ENCODE measurements at regions not wholly inside any gene's neighbourhood (a gene's known extent, or its start where the extent isn't known, plus 50 kb on each side); places are given as distances from the start of the nearest gene placed in this dataset.
"Not testable (repeated sequence)": the region's sequence is repeated elsewhere in the genome, so short reads cannot be mapped to it uniquely, and the experiment has no call there.

- no peak for TF ChIP-seq JUND (IDR thresholded peaks at IDR 0.05; ENCODE audit: low read depth)
- DNase-seq (ENCODE audit: low read depth in 1 of 2, low spot score in 1 of 2): no peak
- in situ Hi-C loops (cut with HindIII; ENCODE audit: low pct_unique_long_range_greater_than_20kb, low sequenced_read_pairs): no loop called here
These were observed 215.9 kb downstream of the TOMM20 start for GRCh38 chr1:234912548-234913277.

GRCh38 chr1:234911787-234912186, 216.8 kb downstream of the TOMM20 start:
- no peak for DNase-seq (ENCODE audit: low read depth in 1 of 2, low spot score in 1 of 2)
- in situ Hi-C loops (cut with HindIII; ENCODE audit: low pct_unique_long_range_greater_than_20kb, low sequenced_read_pairs): no loop called here
- no peak for TF ChIP-seq JUND (IDR thresholded peaks at IDR 0.05; ENCODE audit: low read depth)

- in situ Hi-C loops (cut with HindIII; ENCODE audit: low pct_unique_long_range_greater_than_20kb, low sequenced_read_pairs); DNase-seq (ENCODE audit: low read depth in 1 of 2, low spot score in 1 of 2): not testable (repeated sequence)
These were observed 217.5 kb downstream of the TOMM20 start for GRCh38 chr1:234911136-234911535.

GRCh38 chr1:234909851-234910250, 218.8 kb downstream of the TOMM20 start:
- in situ Hi-C loops (cut with HindIII; ENCODE audit: low pct_unique_long_range_greater_than_20kb, low sequenced_read_pairs): no loop called here
- DNase-seq (ENCODE audit: low read depth in 1 of 2, low spot score in 1 of 2): no peak
- TF ChIP-seq JUND (IDR thresholded peaks at IDR 0.05; ENCODE audit: low read depth): no peak

GRCh38 chr1:234909307-234909810, 219.3 kb downstream of the TOMM20 start:
- no peak for TF ChIP-seq JUND (IDR thresholded peaks at IDR 0.05; ENCODE audit: low read depth)
- no peak for DNase-seq (ENCODE audit: low read depth in 1 of 2, low spot score in 1 of 2)
- in situ Hi-C loops (cut with HindIII; ENCODE audit: low pct_unique_long_range_greater_than_20kb, low sequenced_read_pairs): no loop called here

- no peak for TF ChIP-seq JUND (IDR thresholded peaks at IDR 0.05; ENCODE audit: low read depth)
- DNase-seq (ENCODE audit: low read depth in 1 of 2, low spot score in 1 of 2): no peak
- in situ Hi-C loops (cut with HindIII; ENCODE audit: low pct_unique_long_range_greater_than_20kb, low sequenced_read_pairs): no loop called here
These were observed 220.1 kb downstream of the TOMM20 start for GRCh38 chr1:234908571-234908970.

- TF ChIP-seq JUND (IDR thresholded peaks at IDR 0.05; ENCODE audit: low read depth): no peak
- in situ Hi-C loops (cut with HindIII; ENCODE audit: low pct_unique_long_range_greater_than_20kb, low sequenced_read_pairs): no loop called here
- DNase-seq (ENCODE audit: low read depth in 1 of 2, low spot score in 1 of 2): no peak
These were observed 220.7 kb downstream of the TOMM20 start for GRCh38 chr1:234907940-234908405.

GRCh38 chr1:234907208-234907939, 221.3 kb downstream of the TOMM20 start:
- TF ChIP-seq JUND (IDR thresholded peaks at IDR 0.05; ENCODE audit: low read depth): no peak
- in situ Hi-C loops (cut with HindIII; ENCODE audit: low pct_unique_long_range_greater_than_20kb, low sequenced_read_pairs): no loop called here
- no peak for DNase-seq (ENCODE audit: low read depth in 1 of 2, low spot score in 1 of 2)

GRCh38 chr1:234906654-234907053, 222.0 kb downstream of the TOMM20 start:
- in situ Hi-C loops (cut with HindIII; ENCODE audit: low pct_unique_long_range_greater_than_20kb, low sequenced_read_pairs): no loop called here
- no peak for DNase-seq (ENCODE audit: low read depth in 1 of 2, low spot score in 1 of 2)
- TF ChIP-seq JUND (IDR thresholded peaks at IDR 0.05; ENCODE audit: low read depth): no peak

GRCh38 chr1:234902774-234903547, 225.7 kb downstream of the TOMM20 start:
- TF ChIP-seq JUND (IDR thresholded peaks at IDR 0.05; ENCODE audit: low read depth): no peak
- in situ Hi-C loops (cut with HindIII; ENCODE audit: low pct_unique_long_range_greater_than_20kb, low sequenced_read_pairs): no loop called here
- DNase-seq (ENCODE audit: low read depth in 1 of 2, low spot score in 1 of 2): no peak

- DNase-seq (ENCODE audit: low read depth in 1 of 2, low spot score in 1 of 2): no peak
- no peak for TF ChIP-seq JUND (IDR thresholded peaks at IDR 0.05; ENCODE audit: low read depth)
- in situ Hi-C loops (cut with HindIII; ENCODE audit: low pct_unique_long_range_greater_than_20kb, low sequenced_read_pairs): no loop called here
These were observed 227.1 kb downstream of the TOMM20 start for GRCh38 chr1:234901491-234902049.

GRCh38 chr1:234900595-234900994, 228.0 kb downstream of the TOMM20 start:
- DNase-seq (ENCODE audit: low read depth in 1 of 2, low spot score in 1 of 2): no peak
- in situ Hi-C loops (cut with HindIII; ENCODE audit: low pct_unique_long_range_greater_than_20kb, low sequenced_read_pairs): no loop called here

More at GRCh38 chr1:234900595-234900994, 228.0 kb downstream of the TOMM20 start:
- TF ChIP-seq JUND (IDR thresholded peaks at IDR 0.05; ENCODE audit: low read depth): no peak
